Neural cell (in vitro differentiated cells): ENCODE measurements at regions not wholly inside any gene's neighbourhood (a gene's known extent, or its start where the extent isn't known, plus 50 kb on each side); places are given as distances from the start of the nearest gene placed in this dataset.

ENCODE experiments used
- CTCF ChIP-seq: fragments of 450-650 bp; IDR thresholded peaks from 2 replicates; pipeline ENCODE4 v1.5.1; 2014; ENCODE audit warnings: antibody characterized with exemption, mild to moderate bottlenecking, moderate library complexity; ENCODE audit not compliant: poor library complexity, severe bottlenecking
- MXI1 ChIP-seq: fragments of 450-650 bp; conservative IDR thresholded peaks from 2 replicates; pipeline ENCODE4 v1.6.1; 2014; ENCODE audit warnings: antibody characterized with exemption, mild to moderate bottlenecking; ENCODE audit not compliant: poor library complexity, severe bottlenecking

GRCh38 chr5:99379187-99379586 is 450.4 kb upstream of the CHD1 start:
- TF ChIP-seq CTCF (no peak), MXI1 (no peak)
